GM21528 (cell line): ENCODE measurements at regions not wholly inside any gene's neighbourhood (a gene's known extent, or its start where the extent isn't known, plus 50 kb on each side); places are given as distances from the start of the nearest gene placed in this dataset.
"Not testable (repeated sequence)": the region's sequence is repeated elsewhere in the genome, so short reads cannot be mapped to it uniquely, and the experiment has no call there.

Source experiments
- ATAC-seq: cut with Tn5 transposase; IDR thresholded peaks from one replicate; pipeline ENCODE4 v1.9.1; 2021; ENCODE audit warnings: mild to moderate bottlenecking, moderate library complexity; ENCODE audit not compliant: unreplicated experiment, low FRiP score

- no peak for ATAC-seq
These were observed 225.8 kb upstream of the IRS2 start for GRCh38 chr13:110012102-110012739.

GRCh38 chr13:110010404-110011138, 224.2 kb upstream of the IRS2 start:
- no peak for ATAC-seq

GRCh38 chr13:110008816-110009215, 222.4 kb upstream of the IRS2 start:
- no peak for ATAC-seq

GRCh38 chr13:110006304-110006703, 219.9 kb upstream of the IRS2 start:
- no peak for ATAC-seq

GRCh38 chr13:110005563-110005962, 219.2 kb upstream of the IRS2 start:
- no peak for ATAC-seq

GRCh38 chr13:110004814-110005213, 218.4 kb upstream of the IRS2 start:
- no peak for ATAC-seq

- ATAC-seq, result no peak
These were observed 215.4 kb upstream of the IRS2 start for GRCh38 chr13:110001670-110002275.

- ATAC-seq, result no peak
These were observed 214.4 kb upstream of the IRS2 start for GRCh38 chr13:110000534-110001345.

- no peak for ATAC-seq
These were observed 213.5 kb upstream of the IRS2 start for GRCh38 chr13:109999659-110000533.

GRCh38 chr13:109998684-109999533, 212.5 kb upstream of the IRS2 start:
- ATAC-seq, result no peak

- ATAC-seq, result no peak
These were observed 211.7 kb upstream of the IRS2 start for GRCh38 chr13:109998037-109998436.

- ATAC-seq, result not testable (repeated sequence)
These were observed 210.7 kb upstream of the IRS2 start for GRCh38 chr13:109997056-109997595.

GRCh38 chr13:109996404-109996960, 210.1 kb upstream of the IRS2 start:
- no peak for ATAC-seq

- no peak for ATAC-seq
These were observed 209.2 kb upstream of the IRS2 start for GRCh38 chr13:109995578-109995977.

GRCh38 chr13:109990296-109990695, 203.9 kb upstream of the IRS2 start:
- no peak for ATAC-seq

- ATAC-seq, result no peak
These were observed 203.3 kb upstream of the IRS2 start for GRCh38 chr13:109989686-109990085.

GRCh38 chr13:109989155-109989554, 202.8 kb upstream of the IRS2 start:
- ATAC-seq, result no peak

- ATAC-seq, result no peak
These were observed 200.5 kb upstream of the IRS2 start for GRCh38 chr13:109986851-109987250.
